Type B pancreatic cell (in vitro differentiated cells): ENCODE measurements at regions not wholly inside any gene's neighbourhood (a gene's known extent, or its start where the extent isn't known, plus 50 kb on each side); places are given as distances from the start of the nearest gene placed in this dataset.

Experiments used
- DNase-seq: peaks from one replicate; pipeline ENCODE4 v3.0.0; 2021; ENCODE audit warnings: mixed read lengths; ENCODE audit not compliant: unreplicated experiment; ENCODE audit errors: extremely low spot score
- H3K27ac Mint-ChIP-seq: 2 replicates; pipeline ENCODE4 v1.8.0; 2021; ENCODE audit warnings: mild to moderate bottlenecking, mixed read lengths
- H3K27me3 Mint-ChIP-seq: 2 replicates; pipeline ENCODE4 v1.8.0; 2021; ENCODE audit warnings: mixed read lengths
- H3K36me3 Mint-ChIP-seq: 2 replicates; pipeline ENCODE4 v1.8.0; 2021; ENCODE audit warnings: mixed read lengths
- H3K4me1 Mint-ChIP-seq: one replicate; pipeline ENCODE4 v1.8.0; 2021; ENCODE audit warnings: mixed read lengths; ENCODE audit not compliant: unreplicated experiment
- H3K4me3 Mint-ChIP-seq: 2 replicates; pipeline ENCODE4 v1.8.0; 2021; ENCODE audit warnings: mild to moderate bottlenecking, mixed read lengths
- H3K9me3 Mint-ChIP-seq: 2 replicates; pipeline ENCODE4 v1.8.0; 2021; ENCODE audit warnings: mixed read lengths
- TF ChIP-seq, protein P1 (sequence below): fragments of 200-600 bp; sonication (generic); conservative IDR thresholded peaks from 2 replicates; pipeline ENCODE4 v1.5.0; 2021; ENCODE audit warnings: antibody characterized with exemption, mild to moderate bottlenecking

DNA sequence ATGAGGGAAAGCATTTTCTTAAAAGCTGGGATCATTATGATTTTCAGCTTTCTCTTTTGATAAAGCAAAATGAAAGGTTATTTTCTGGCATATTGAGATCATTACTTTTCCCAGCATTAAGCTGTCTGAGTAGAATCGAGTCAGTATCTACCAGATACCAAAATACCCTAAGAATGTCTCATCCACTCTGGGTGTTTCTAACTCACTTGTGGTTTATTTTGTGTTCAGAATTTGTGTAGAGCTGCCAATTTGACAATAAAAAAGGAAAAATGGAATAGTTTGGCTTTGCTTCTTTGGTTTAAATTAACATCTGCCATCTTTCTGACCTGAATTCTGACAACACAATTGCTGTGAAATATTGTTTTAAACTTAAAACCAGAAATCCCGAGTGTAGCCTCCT, 438.7 kb upstream of the ARGLU1 start:
- peaks cover 4% of the 10 kb centered on the region for H3K4me1 Mint-ChIP-seq
- H3K36me3 Mint-ChIP-seq, result no peaks in the 10 kb centered on the region
- TF ChIP-seq, protein P1, sequence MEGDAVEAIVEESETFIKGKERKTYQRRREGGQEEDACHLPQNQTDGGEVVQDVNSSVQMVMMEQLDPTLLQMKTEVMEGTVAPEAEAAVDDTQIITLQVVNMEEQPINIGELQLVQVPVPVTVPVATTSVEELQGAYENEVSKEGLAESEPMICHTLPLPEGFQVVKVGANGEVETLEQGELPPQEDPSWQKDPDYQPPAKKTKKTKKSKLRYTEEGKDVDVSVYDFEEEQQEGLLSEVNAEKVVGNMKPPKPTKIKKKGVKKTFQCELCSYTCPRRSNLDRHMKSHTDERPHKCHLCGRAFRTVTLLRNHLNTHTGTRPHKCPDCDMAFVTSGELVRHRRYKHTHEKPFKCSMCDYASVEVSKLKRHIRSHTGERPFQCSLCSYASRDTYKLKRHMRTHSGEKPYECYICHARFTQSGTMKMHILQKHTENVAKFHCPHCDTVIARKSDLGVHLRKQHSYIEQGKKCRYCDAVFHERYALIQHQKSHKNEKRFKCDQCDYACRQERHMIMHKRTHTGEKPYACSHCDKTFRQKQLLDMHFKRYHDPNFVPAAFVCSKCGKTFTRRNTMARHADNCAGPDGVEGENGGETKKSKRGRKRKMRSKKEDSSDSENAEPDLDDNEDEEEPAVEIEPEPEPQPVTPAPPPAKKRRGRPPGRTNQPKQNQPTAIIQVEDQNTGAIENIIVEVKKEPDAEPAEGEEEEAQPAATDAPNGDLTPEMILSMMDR, result no peak
- no peak overlapping the region for H3K4me3 Mint-ChIP-seq
- no peaks in the 10 kb centered on the region for H3K9me3 Mint-ChIP-seq
- peaks cover 8% of the 10 kb centered on the region for H3K27me3 Mint-ChIP-seq
- H3K27ac Mint-ChIP-seq, result no peak overlapping the region
- DNase-seq, result no peak

DNA sequence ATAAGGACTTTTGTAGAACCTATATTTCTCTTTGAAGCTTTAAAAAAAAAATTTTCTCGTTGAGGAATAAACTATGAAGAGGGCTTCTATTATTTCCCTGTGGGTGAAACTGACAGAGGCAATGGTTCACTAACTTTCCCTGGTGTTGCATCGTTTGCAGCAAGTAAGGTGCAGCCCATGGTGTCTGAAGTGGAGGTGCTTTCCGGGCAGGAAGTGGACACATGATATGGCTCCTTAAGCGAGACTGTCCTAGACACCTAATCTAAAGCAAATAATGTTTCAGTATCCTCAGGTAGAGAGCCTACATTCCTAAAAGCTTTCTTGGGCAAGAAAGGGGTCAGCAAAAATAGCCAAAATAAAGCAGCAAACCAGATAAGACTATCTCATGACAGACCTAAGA, 437.6 kb upstream of the ARGLU1 start:
- no peaks in the 10 kb centered on the region for H3K36me3 Mint-ChIP-seq
- peaks cover 4% of the 10 kb centered on the region for H3K4me1 Mint-ChIP-seq
- DNase-seq, result no peak
- H3K27ac Mint-ChIP-seq, result no peak overlapping the region
- no peaks in the 10 kb centered on the region for H3K9me3 Mint-ChIP-seq
- H3K27me3 Mint-ChIP-seq, result peaks cover 8% of the 10 kb centered on the region
- TF ChIP-seq, protein P1, result no peak
- no peak overlapping the region for H3K4me3 Mint-ChIP-seq

DNA sequence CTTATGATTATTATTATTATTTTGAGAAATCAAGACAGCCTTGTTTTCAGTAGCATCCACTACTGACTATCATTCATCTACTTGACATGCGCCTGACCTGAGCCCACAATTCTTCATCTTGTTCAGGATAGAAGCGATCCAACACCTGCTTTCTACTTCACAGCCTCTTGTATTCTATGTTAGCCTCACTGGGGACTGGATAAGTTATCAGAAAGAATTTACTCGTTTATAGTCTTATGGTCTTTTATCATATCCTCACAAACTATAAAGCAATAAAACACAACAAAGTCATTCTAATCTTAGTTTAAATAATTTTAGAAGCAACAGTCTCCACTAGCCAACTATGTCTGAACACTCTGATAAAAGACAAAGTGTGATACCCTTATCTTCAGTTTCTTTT, 436.0 kb upstream of the ARGLU1 start:
- Mint-ChIP-seq H3K4me1 (peaks cover 4% of the 10 kb centered on the region), H3K36me3 (no peaks in the 10 kb centered on the region), H3K9me3 (no peaks in the 10 kb centered on the region), H3K27ac (no peak overlapping the region), H3K27me3 (peaks cover 14% of the 10 kb centered on the region), H3K4me3 (no peak overlapping the region)
- no peak for DNase-seq
- TF ChIP-seq, protein P1, result no peak

DNA sequence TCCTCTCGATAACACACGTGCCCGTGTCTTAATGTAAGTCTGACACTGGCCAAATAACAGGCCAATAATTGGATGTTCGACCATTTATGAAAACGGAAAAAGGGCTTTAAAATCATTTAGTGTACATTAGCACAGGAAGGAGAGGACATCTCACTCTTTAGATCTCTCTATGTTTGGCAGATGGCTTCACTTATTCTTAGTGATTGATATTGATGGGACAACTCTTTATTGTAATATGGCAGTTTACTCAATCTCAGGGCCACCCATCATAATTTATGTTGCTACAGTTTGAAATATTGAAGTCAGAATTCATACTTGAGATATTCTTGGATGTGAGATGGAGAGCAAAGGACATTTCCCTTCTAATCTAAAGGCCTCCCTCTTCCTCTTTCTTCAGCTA, 430.7 kb upstream of the ARGLU1 start:
- Mint-ChIP-seq H3K4me3 (no peak overlapping the region), H3K4me1 (no peaks in the 10 kb centered on the region), H3K27ac (no peak overlapping the region), H3K36me3 (no peaks in the 10 kb centered on the region), H3K27me3 (peaks cover 6% of the 10 kb centered on the region), H3K9me3 (no peaks in the 10 kb centered on the region)
- TF ChIP-seq, protein P1, result no peak
- no peak for DNase-seq

DNA sequence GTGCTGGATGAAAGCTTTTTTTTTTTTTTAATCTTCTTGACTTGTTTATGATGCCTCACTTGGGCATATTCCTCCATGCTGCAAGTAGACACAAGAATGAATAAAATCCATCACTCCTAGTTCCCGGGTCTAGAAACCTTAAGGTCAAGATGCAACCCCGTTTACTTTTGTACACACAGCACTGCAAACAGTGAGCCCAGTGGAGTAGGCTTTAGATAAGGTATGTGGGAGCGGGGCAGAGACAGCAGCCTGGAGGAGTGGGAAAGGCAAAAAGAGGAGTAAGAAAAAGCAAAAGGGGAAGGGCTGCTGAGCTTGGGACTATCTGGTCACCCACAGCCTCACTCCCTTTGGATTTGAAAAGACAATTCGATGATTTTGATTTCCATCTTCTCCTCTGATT, 429.8 kb upstream of the ARGLU1 start:
- H3K27ac Mint-ChIP-seq, result no peak overlapping the region
- no peak for DNase-seq
- H3K4me1 Mint-ChIP-seq, result no peaks in the 10 kb centered on the region
- no peaks in the 10 kb centered on the region for H3K9me3 Mint-ChIP-seq
- no peaks in the 10 kb centered on the region for H3K36me3 Mint-ChIP-seq
- peaks cover 6% of the 10 kb centered on the region for H3K27me3 Mint-ChIP-seq
- no peak overlapping the region for H3K4me3 Mint-ChIP-seq
- TF ChIP-seq, protein P1, result no peak
